GM20000 (cell line): ENCODE measurements at regions not wholly inside any gene's neighbourhood (a gene's known extent, or its start where the extent isn't known, plus 50 kb on each side); places are given as distances from the start of the nearest gene placed in this dataset.

Experiments
- DNase-seq: peaks from one replicate; pipeline ENCODE4 v3.0.0; 2012; ENCODE audit warnings: low spot score
- TF ChIP-seq, protein P1 (sequence below): IDR thresholded peaks from 2 replicates; pipeline ENCODE4 v1.5.1; 2012; ENCODE audit warnings: mild to moderate bottlenecking, control low read depth; ENCODE audit errors: extremely low read depth, missing control alignments

DNA sequence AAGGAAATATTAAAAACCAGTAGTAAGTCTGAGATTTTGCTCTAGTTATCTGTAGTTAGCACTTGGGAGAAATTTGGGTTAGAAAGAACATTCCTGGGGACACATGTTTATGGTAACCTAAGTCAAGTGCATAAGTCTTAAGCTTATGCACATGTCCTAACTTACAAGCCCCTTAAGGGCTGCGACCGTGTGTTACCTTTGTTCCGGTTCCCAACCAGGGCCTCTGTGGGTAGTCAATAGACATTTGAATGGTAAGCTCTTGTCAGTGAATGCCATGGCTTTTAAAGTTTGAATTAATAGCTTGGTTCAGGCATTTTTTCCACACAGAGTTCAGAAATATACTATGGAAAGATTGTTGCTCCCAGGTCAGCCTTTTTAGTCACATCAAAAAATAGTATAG is 64.7 kb upstream of the CWC22 start:
- TF ChIP-seq, protein P1, sequence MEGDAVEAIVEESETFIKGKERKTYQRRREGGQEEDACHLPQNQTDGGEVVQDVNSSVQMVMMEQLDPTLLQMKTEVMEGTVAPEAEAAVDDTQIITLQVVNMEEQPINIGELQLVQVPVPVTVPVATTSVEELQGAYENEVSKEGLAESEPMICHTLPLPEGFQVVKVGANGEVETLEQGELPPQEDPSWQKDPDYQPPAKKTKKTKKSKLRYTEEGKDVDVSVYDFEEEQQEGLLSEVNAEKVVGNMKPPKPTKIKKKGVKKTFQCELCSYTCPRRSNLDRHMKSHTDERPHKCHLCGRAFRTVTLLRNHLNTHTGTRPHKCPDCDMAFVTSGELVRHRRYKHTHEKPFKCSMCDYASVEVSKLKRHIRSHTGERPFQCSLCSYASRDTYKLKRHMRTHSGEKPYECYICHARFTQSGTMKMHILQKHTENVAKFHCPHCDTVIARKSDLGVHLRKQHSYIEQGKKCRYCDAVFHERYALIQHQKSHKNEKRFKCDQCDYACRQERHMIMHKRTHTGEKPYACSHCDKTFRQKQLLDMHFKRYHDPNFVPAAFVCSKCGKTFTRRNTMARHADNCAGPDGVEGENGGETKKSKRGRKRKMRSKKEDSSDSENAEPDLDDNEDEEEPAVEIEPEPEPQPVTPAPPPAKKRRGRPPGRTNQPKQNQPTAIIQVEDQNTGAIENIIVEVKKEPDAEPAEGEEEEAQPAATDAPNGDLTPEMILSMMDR, result no peak
- DNase-seq, result no peak

DNA sequence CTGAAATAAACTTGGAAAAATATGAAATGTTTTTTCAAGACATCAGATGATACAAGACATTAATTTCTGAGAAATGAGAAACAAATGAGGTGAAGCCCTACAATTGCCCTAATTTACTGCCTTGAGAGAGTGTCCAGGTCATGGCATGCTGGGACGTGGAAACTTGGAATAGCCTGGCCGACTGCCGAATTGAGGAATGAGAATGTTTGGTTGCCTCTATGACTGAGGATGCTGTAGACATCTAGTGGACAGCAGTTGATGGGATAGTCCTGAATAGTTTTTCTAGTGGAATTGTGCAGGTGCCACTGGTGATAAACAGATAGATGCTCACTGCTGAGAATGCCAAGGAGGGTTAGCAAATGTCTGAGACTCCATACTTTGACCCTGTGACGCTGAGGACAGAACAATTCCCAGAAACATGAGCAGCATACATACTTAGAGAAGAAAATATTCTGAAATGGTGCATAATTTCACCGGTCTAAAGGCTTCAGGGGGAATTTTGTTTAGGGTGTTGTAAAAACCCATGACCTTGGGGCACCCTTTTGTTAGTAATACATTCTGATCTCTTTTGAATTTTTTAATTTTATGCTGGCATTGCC is 56.5 kb upstream of the CWC22 start:
- no peak for DNase-seq
- TF ChIP-seq, protein P1, result no peak

DNA sequence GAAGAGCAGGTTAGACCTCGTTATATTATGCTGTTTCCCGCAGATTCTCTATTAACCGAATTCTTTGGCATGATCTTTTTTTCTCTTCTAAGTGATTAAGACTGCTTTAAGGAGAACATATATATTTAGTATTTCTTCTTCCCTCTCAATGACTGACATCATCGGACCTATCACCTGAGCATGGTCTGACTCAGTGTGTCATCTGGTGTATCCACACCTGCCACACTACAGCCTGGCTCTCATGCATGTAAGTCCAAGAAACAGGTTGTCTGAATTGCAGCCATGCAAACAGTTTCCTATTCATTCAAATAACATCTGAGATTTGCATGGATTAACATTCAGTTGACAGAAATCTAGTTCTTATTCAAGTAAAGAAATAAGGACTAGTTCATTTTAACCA is 55.1 kb upstream of the CWC22 start:
- DNase-seq, result no peak
- TF ChIP-seq, protein P1, result no peak

DNA sequence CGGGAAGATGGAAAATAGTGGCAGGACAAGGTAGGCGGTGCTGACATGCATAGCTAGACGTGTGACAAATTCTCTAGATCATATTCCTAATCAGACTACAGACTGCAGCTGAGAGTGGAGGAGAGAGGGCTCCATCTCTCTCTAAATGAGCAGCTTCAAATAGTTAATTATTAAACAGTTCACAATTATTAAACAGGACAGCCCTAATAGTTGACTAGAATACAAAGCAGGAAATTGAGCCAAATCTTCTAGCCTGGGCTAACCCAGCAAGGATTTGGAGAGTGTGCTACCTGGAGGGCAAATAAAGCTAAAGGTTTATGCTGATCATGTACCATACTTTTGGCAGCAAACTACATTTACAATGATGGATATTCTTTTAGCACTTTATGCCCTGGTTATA is 54.4 kb upstream of the CWC22 start:
- TF ChIP-seq, protein P1, result no peak
- DNase-seq, result no peak

DNA sequence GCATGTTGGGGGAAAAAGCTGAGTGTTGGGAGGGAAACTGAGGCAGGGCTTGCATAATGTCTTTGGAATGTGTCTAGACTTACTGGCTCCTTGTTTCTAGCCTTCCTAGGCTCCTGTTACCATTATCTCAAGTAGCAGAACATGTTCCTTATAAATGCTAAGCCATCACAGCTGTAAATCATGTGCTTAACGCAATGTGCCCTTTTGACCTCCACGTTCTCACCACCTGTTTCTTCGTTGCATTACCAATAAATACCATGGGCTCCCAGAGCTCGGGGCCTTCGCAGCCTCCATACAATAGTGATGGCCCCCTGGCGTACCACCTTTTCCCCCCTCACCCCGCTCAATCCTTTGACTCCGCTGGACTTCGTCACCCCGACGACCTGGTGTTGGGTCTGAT is 54.0 kb upstream of the CWC22 start:
- DNase-seq, result no peak

DNA sequence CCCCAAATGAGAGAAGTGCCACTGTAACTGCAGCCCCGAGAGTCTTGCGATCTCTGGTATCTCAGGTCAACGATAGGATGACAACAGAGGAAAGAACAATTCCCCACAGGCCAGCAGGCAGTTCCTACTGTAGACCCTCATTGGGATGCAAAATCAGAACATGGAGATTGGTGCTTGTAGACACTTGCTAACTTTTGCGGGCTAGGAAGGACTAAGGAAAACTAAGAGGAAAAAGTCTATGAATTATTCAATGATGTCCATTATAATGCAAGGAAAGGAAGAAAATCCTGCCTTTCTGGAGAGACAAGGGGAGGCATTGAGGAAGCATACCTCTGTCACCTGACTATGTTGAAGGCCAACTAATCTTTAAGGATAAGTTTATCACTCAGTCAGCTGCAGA is 51.9 kb upstream of the CWC22 start:
- DNase-seq, result no peak
- TF ChIP-seq, protein P1, result no peak

More for the DNA sequence above, 54.0 kb upstream of the CWC22 start:
- TF ChIP-seq, protein P1, result no peak

DNA sequence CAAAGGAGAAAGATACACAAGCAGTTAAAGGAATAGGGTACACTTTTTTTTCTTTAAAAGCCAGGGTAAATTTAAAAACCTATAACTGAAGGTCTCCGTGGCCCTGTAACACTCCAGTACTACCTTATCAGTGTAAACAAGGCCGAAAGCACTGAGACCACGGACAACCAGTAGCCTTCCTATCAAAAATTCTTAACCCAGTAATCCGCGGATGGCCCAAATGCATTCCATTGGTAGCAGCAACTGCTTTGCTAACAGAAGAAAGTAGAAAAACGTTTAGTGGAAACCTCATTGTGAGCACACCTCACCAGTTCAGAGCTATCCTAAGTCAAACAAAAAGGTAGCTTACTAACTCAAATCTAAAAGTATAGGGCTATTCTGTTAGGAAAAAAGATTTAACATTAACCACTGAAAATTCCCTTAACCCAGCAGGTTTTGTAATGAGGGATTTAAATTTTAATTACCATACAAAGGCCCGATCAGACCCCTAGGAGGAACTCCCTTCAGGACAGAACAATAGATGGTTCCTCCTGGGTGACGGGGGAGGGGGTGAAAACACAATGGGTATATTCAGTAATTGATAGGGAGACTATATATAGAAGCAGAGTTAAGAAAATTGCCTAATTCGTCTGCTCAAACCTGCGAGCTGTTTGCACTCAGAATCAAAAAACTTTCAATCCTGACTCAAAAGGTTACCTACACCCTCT is 50.8 kb upstream of the CWC22 start:
- TF ChIP-seq, protein P1, result no peak
- DNase-seq, result no peak
